Left lung (tissue), 4 donors: ENCODE measurements at regions not wholly inside any gene's neighbourhood (a gene's known extent, or its start where the extent isn't known, plus 50 kb on each side); places are given as distances from the start of the nearest gene placed in this dataset.
"Not testable (repeated sequence)": the region's sequence is repeated elsewhere in the genome, so short reads cannot be mapped to it uniquely, and the experiment has no call there.

Source experiments
- ATAC-seq: fragments of 200-7000 bp; cut with Tn5 transposase; one replicate; pipeline ENCODE4 v1.9.1; 2020; ENCODE audit warnings: moderate library complexity
- DNase-seq, 4 donors: peaks; one replicate each; pipeline ENCODE4 v3.0.0-alpha.2; 2013 to 2020
- H3K27ac ChIP-seq, 2 donors: fragments of 200-600 bp; sonication (generic) in 1 of 2; one replicate each; pipeline versions ENCODE4 v1.5.0 to v1.8.0; 2020 to 2021
- H3K27me3 ChIP-seq, 2 donors: fragments of 200-600 bp; sonication (generic) in 1 of 2; one replicate each; pipeline versions ENCODE4 v1.5.0 to v1.8.0; 2020 to 2021
- H3K36me3 ChIP-seq, 2 donors: fragments of 200-600 bp; sonication (generic) in 1 of 2; one replicate each; pipeline versions ENCODE4 v1.5.0 to v1.8.0; 2020 to 2021
- H3K4me1 ChIP-seq, 2 donors: fragments of 200-600 bp; one replicate each; pipeline ENCODE4 v1.8.0; 2021
- H3K4me3 ChIP-seq, 2 donors: fragments of 200-600 bp; sonication (generic) in 1 of 2; one replicate each; pipeline versions ENCODE4 v1.5.0 to v1.8.0; 2020 to 2021; ENCODE audit warnings: mild to moderate bottlenecking in 1 of 2
- H3K9me3 ChIP-seq, 2 donors: fragments of 200-600 bp; sonication (generic) in 1 of 2; one replicate each; pipeline versions ENCODE4 v1.5.0 to v1.8.0; 2020 to 2021
- intact Hi-C, 2 donors: fragments of 100-400 bp; cut with DNase I; formaldehyde crosslinking; loops; one replicate each; pipeline versions ENCODE4 v1.11.2 to v1.14.2; 2022
- TF ChIP-seq, protein P1 (sequence below), 2 donors: fragments of 200-600 bp; sonication (generic) in 1 of 2; IDR thresholded peaks; one replicate each; pipeline versions ENCODE4 v1.5.0 to v1.8.0; 2021; ENCODE audit warnings: antibody characterized with exemption in 2 of 2
- donor health status: DM: no; HTN: yes; CAD: no.
- donor health status: DM: no; HTN: no; CAD: no.

DNA sequence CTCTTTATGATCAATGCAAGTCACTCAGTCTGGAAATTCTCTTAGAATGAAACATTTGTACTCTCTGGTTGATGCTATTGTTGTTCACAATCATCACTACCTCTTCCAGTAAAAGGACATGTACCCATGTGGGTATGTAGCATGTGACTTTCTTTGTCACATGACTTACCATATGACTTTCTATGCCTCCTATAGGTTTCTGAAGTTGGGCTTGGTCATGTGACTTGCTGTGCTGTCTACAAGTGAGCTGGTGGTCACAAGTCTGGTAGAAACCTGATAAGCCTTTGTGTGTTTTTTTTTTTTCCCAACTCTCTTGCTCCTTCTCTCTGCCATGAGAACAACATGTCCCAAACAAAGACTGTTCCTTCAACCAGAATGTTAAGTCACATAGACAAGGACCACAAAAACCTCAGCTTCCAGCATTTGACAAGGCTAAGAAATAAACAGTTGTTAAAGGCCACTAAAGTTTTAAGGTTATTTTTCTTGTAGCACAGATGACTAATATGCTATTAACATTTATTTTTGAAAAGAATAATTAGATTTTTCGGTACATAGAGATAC lies 379.2 kb upstream of the SLC35B3 start:
- no peaks in the 10 kb centered on the region for H3K36me3 ChIP-seq
- intact Hi-C loops: no loop called here
- H3K27ac ChIP-seq: no peak overlapping the region
- no peak overlapping the region for H3K4me3 ChIP-seq
- no peaks in the 10 kb centered on the region for H3K27me3 ChIP-seq
- no peaks in the 10 kb centered on the region for H3K4me1 ChIP-seq
- ATAC-seq (no peak), DNase-seq (no peak)
- H3K9me3 ChIP-seq: peaks cover 0 to 2% of the 10 kb centered on the region in 2 donors
- TF ChIP-seq, protein P1, sequence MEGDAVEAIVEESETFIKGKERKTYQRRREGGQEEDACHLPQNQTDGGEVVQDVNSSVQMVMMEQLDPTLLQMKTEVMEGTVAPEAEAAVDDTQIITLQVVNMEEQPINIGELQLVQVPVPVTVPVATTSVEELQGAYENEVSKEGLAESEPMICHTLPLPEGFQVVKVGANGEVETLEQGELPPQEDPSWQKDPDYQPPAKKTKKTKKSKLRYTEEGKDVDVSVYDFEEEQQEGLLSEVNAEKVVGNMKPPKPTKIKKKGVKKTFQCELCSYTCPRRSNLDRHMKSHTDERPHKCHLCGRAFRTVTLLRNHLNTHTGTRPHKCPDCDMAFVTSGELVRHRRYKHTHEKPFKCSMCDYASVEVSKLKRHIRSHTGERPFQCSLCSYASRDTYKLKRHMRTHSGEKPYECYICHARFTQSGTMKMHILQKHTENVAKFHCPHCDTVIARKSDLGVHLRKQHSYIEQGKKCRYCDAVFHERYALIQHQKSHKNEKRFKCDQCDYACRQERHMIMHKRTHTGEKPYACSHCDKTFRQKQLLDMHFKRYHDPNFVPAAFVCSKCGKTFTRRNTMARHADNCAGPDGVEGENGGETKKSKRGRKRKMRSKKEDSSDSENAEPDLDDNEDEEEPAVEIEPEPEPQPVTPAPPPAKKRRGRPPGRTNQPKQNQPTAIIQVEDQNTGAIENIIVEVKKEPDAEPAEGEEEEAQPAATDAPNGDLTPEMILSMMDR (IDR thresholded peaks at IDR 0.05): no peak

DNA sequence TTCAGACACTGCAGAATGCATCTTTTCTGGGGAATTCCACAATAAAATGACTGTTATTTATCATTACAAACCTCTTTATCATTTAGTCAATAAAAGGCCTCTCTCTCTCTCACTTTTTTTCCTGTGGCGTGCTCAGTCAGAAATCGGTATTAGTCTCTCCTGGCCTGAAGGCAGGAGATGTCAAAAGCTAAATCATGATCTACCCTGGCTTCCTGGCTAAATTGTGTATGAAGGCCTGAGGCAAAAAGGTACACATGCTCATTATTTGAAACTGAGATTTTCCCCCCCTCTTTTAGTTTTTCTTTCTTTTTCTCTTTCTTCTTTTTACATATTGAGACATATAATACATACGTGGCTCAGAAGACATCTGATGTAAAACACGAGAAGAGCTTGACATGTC lies 375.0 kb upstream of the SLC35B3 start:
- Histone ChIP-seq H3K4me1 (no peaks in the 10 kb centered on the region), H3K27me3 (no peaks in the 10 kb centered on the region), H3K36me3 (no peaks in the 10 kb centered on the region), H3K9me3 (peaks cover 0 to 2% of the 10 kb centered on the region in 2 donors), H3K4me3 (no peak overlapping the region), H3K27ac (no peak overlapping the region)
- intact Hi-C loops: no loop called here
- DNase-seq: no peak
- no peak for ATAC-seq
- TF ChIP-seq, protein P1 (IDR thresholded peaks at IDR 0.05): no peak

DNA sequence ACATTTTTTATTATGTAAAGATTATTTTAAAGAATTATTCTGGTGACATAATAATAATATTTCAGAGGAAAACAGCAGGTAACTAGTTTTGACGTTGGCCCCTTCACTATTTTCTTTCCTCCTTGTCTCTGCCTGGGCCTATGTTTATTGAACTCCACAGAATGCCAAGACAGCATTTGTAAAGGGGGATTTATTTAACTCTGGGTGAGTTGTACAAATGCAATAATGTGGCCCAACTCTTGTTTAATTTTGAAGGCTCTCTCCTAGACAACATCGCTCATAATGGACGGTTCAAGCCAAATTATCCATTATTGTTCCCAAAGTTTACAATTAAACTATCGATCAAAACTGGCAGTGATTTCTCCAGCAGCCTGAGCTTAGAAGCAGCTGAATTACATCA lies 374.3 kb upstream of the SLC35B3 start:
- H3K4me1 ChIP-seq: no peaks in the 10 kb centered on the region
- intact Hi-C loops: no loop called here
- H3K36me3 ChIP-seq: no peaks in the 10 kb centered on the region
- H3K27me3 ChIP-seq: no peaks in the 10 kb centered on the region
- H3K27ac ChIP-seq: no peak overlapping the region
- ATAC-seq: no peak
- TF ChIP-seq, protein P1 (IDR thresholded peaks at IDR 0.05): no peak
- H3K4me3 ChIP-seq: no peak overlapping the region
- no peak for DNase-seq
- H3K9me3 ChIP-seq: peaks cover 0 to 2% of the 10 kb centered on the region in 2 donors

DNA sequence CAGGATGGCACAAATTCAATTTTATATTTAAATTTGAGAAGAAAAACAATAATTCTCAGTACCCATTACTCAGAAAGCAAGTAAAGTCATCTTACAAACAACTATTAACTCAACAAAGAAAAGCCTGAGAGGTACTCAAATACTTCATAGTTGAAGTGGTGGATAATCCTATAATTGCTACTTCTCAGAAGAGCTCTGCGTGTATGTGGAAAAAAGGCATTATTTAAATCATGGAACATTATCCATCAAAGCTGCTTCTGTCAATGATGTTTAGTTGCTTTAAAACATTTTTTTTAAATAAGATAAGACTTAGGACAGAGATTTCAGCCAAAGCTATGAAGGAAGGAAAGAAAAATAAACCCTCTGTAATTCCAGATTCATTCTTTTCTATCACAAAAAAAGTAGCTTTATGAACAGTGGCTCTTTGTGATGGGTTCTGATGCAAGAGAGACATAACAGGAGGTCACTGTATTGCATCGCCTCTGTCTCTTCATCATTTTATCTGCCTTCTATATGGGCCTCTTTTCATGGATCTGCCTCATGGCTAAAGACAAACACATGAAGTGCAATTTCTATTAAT lies 367.9 kb upstream of the SLC35B3 start:
- no peak overlapping the region for H3K27ac ChIP-seq
- intact Hi-C loops: no loop called here

DNA sequence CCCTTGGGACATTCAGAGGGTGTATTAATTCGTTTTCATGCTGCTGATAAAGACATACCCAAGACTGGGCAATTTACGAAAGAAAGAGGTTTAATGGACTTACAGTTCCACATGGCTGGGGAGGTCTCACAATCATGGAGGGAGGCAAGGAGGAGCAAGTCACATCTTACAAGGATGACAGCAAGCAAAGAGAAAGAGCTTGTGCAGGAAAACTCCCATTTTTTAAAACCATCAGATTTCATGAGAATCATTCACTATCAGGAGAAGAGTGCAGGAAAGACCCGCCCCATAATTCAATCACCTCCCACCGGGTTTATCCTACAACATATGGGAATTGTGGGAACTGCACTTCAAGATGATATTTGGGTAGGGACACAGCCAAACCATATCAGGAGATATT lies 367.1 kb upstream of the SLC35B3 start:
- intact Hi-C loops, ATAC-seq, H3K4me1 ChIP-seq, H3K27me3 ChIP-seq, DNase-seq, H3K4me3 ChIP-seq, H3K36me3 ChIP-seq, H3K27ac ChIP-seq, H3K9me3 ChIP-seq: not testable (repeated sequence)

More for the DNA sequence above, 367.9 kb upstream of the SLC35B3 start:
- no peaks in the 10 kb centered on the region for H3K27me3 ChIP-seq
- H3K4me3 ChIP-seq: no peak overlapping the region
- H3K4me1 ChIP-seq: no peaks in the 10 kb centered on the region
- ATAC-seq (no peak), DNase-seq (no peak)
- TF ChIP-seq, protein P1 (IDR thresholded peaks at IDR 0.05): no peak
- no peaks in the 10 kb centered on the region for H3K9me3 ChIP-seq
- H3K36me3 ChIP-seq: no peaks in the 10 kb centered on the region

DNA sequence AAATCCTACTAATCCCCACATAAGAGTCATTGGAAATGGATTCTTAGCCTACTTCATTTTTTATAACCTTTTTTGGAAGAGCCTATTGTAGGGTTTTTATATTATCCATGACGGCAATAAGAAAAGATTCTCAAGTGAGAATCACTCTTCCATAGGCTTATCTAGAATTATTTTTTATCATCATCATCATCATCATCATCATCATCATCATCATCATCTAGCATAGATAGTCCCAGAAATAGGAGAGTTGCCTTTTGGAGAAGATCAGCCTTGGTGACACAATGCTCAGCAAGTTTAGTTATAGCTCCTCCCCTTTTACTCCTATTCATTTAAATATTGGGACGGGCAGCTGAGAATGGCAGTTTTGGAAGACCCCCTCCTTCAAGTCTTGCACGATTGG lies 359.1 kb upstream of the SLC35B3 start:
- intact Hi-C loops: no loop called here
- H3K36me3 ChIP-seq: no peaks in the 10 kb centered on the region
- no peak for ATAC-seq

More for the DNA sequence above, 359.1 kb upstream of the SLC35B3 start:
- DNase-seq: no peak
- H3K4me3 ChIP-seq: no peak overlapping the region
- H3K4me1 ChIP-seq: no peaks in the 10 kb centered on the region
- no peak overlapping the region for H3K27ac ChIP-seq
- TF ChIP-seq, protein P1 (IDR thresholded peaks at IDR 0.05): no peak
- no peaks in the 10 kb centered on the region for H3K27me3 ChIP-seq
- no peaks in the 10 kb centered on the region for H3K9me3 ChIP-seq
